T-cell (primary cell): ENCODE measurements at regions not wholly inside any gene's neighbourhood (a gene's known extent, or its start where the extent isn't known, plus 50 kb on each side); places are given as distances from the start of the nearest gene placed in this dataset.

Experiments
- ATAC-seq, 4 experiments: fragments of 200-7000 bp in 3 of 4; fragments of 150-1000 bp in 1 of 4; cut with Tn5 transposase; replicated peaks in 1 of 4; 1 replicate in 3 of 4; 2 replicates in 1 of 4; pipeline ENCODE4 v1.10.0; 2021; ENCODE audit warnings: moderate library complexity in 3 of 4, mild to moderate bottlenecking in 2 of 4, moderate number of reproducible peaks in 1 of 4
- CTCF ChIA-PET, 2 donors: fragments of 300-600 bp; sonication (Branson Sonifier 250); formaldehyde crosslinking; loops; one replicate each; lab custom pipeline; 2022; ENCODE audit warnings: antibody characterized with exemption in 2 of 2; lab: Charles Lee
- POLR2A ChIA-PET, 2 donors: fragments of 300-600 bp; sonication (Branson Sonifier 250); formaldehyde crosslinking; loops; one replicate each; lab custom pipeline; 2022; ENCODE audit warnings: antibody characterized with exemption in 2 of 2; lab: Charles Lee
- DNase-seq, 35 experiments: peaks; one replicate each; pipeline versions ENCODE4 v3.0.0 to v3.0.0-alpha.2; 2013 to 2023
- H3K27ac ChIP-seq: one replicate; pipeline ENCODE4 v1.5.1; 2013; ENCODE audit warnings: low read length
- H3K27me3 ChIP-seq, 2 experiments: replicated peaks in 1 of 2; 1 replicate in 1 of 2; 2 replicates in 1 of 2; pipeline versions ENCODE4 v1.6.1 to v1.7.0; 2013; ENCODE audit warnings: low read length in 1 of 2, mixed read lengths in 1 of 2; ENCODE audit not compliant: control insufficient read depth in 2 of 2, insufficient read depth in 2 of 2; ENCODE audit errors: extremely low read depth in 1 of 2
- H3K36me3 ChIP-seq, 2 donors: 1 replicate in 1 of 2; 2 replicates in 1 of 2; pipeline versions ENCODE4 v1.6.1 to v1.7.0; 2013; ENCODE audit warnings: low read length in 1 of 2; ENCODE audit not compliant: control insufficient read depth in 2 of 2, insufficient read depth in 1 of 2; ENCODE audit errors: extremely low read depth in 1 of 2
- H3K4me1 ChIP-seq, 2 experiments: 1 replicate in 1 of 2; 2 replicates in 1 of 2; pipeline versions ENCODE4 v1.6.1 to v1.7.0; 2013; ENCODE audit warnings: low read length in 2 of 2, mixed read lengths in 1 of 2; ENCODE audit not compliant: insufficient read depth in 2 of 2, control insufficient read depth in 1 of 2; ENCODE audit errors: extremely low read depth in 1 of 2
- H3K4me3 ChIP-seq, 2 donors: 1 replicate in 1 of 2; 2 replicates in 1 of 2; pipeline versions ENCODE4 v1.5.1 to v1.7.0; 2013; ENCODE audit warnings: mild to moderate bottlenecking in 2 of 2, low read length in 1 of 2, moderate library complexity in 1 of 2; ENCODE audit not compliant: control insufficient read depth in 1 of 2; ENCODE audit errors: extremely low read depth in 1 of 2
- H3K9me3 ChIP-seq: 2 replicates; pipeline ENCODE4 v1.7.0; 2013
- H3K27ac Mint-ChIP-seq, 2 donors: one replicate each; pipeline ENCODE4 v1.8.0; 2020 to 2021; ENCODE audit warnings: mild to moderate bottlenecking in 2 of 2, mixed read lengths in 2 of 2
- H3K27me3 Mint-ChIP-seq, 2 donors: one replicate each; pipeline ENCODE4 v1.8.0; 2021 to 2022; ENCODE audit warnings: mixed read lengths in 2 of 2
- H3K36me3 Mint-ChIP-seq: one replicate; pipeline ENCODE4 v1.8.0; 2021; ENCODE audit warnings: mixed read lengths
- H3K4me1 Mint-ChIP-seq, 3 donors: one replicate each; pipeline ENCODE4 v1.8.0; 2020 to 2022; ENCODE audit warnings: mixed read lengths in 3 of 3, mild to moderate bottlenecking in 1 of 3
- H3K4me3 Mint-ChIP-seq, 3 donors: one replicate each; pipeline ENCODE4 v1.8.0; 2020 to 2022; ENCODE audit warnings: mild to moderate bottlenecking in 3 of 3, mixed read lengths in 3 of 3, moderate library complexity in 3 of 3
- H3K9me3 Mint-ChIP-seq, 3 donors: one replicate each; pipeline ENCODE4 v1.8.0; 2020 to 2022; ENCODE audit warnings: mixed read lengths in 3 of 3
- WGBS: methylation state at CpG from one replicate; pipeline ENCODE4 v1.1.5; 2013; ENCODE audit warnings: missing lambda C conversion rate; ENCODE audit not compliant: insufficient coverage; 5-methylcytosine and 5-hydroxymethylcytosine counted together

GRCh38 chr5:5810461-5810860 is 388.0 kb downstream of the ICE1 start:
- no peaks in the 10 kb centered on the region for H3K36me3 Mint-ChIP-seq
- no peak overlapping the region for H3K27ac Mint-ChIP-seq
- Histone ChIP-seq H3K27ac (no peak overlapping the region), H3K4me3 (no peak overlapping the region), H3K36me3 (no peaks in the 10 kb centered on the region), H3K4me1 (no peaks in the 10 kb centered on the region), H3K9me3 (no peaks in the 10 kb centered on the region), H3K27me3 (no peaks in the 10 kb centered on the region)
- ATAC-seq: no peak
- no peak overlapping the region for H3K4me3 Mint-ChIP-seq
- no peak for DNase-seq
- CTCF ChIA-PET: no interaction called here
- no peaks in the 10 kb centered on the region for H3K4me1 Mint-ChIP-seq
- POLR2A ChIA-PET: no interaction called here
- H3K9me3 Mint-ChIP-seq: no peaks in the 10 kb centered on the region
- WGBS: no CpG with 5 or more reads among the region's 2 CpGs
- H3K27me3 Mint-ChIP-seq: peaks cover 0 to 4% of the 10 kb centered on the region in 2 donors

GRCh38 chr5:5805916-5806315 is 383.4 kb downstream of the ICE1 start:
- no peak for ATAC-seq

GRCh38 chr5:5804478-5805233 is 382.2 kb downstream of the ICE1 start:
- Histone ChIP-seq H3K4me1 (no peaks in the 10 kb centered on the region), H3K9me3 (no peaks in the 10 kb centered on the region), H3K36me3 (no peaks in the 10 kb centered on the region), H3K4me3 (no peak overlapping the region), H3K27me3 (no peaks in the 10 kb centered on the region), H3K27ac (no peak overlapping the region)
- no peaks in the 10 kb centered on the region for H3K9me3 Mint-ChIP-seq
- DNase-seq: no peak
- CTCF ChIA-PET: no interaction called here
- no peak overlapping the region for H3K27ac Mint-ChIP-seq
- WGBS: 84% methylated on average over 5 of the region's 8 CpGs
- H3K27me3 Mint-ChIP-seq: peaks cover 0 to 7% of the 10 kb centered on the region in 2 donors
- no peak for ATAC-seq
- POLR2A ChIA-PET: no interaction called here
- no peaks in the 10 kb centered on the region for H3K4me1 Mint-ChIP-seq
- no peak overlapping the region for H3K4me3 Mint-ChIP-seq
- H3K36me3 Mint-ChIP-seq: no peaks in the 10 kb centered on the region

More at GRCh38 chr5:5805916-5806315, 383.4 kb downstream of the ICE1 start:
- Histone ChIP-seq H3K27me3 (no peaks in the 10 kb centered on the region), H3K9me3 (no peaks in the 10 kb centered on the region), H3K27ac (no peak overlapping the region), H3K4me1 (no peaks in the 10 kb centered on the region), H3K4me3 (no peak overlapping the region), H3K36me3 (no peaks in the 10 kb centered on the region)
- no peaks in the 10 kb centered on the region for H3K4me1 Mint-ChIP-seq
- H3K27ac Mint-ChIP-seq: no peak overlapping the region
- H3K4me3 Mint-ChIP-seq: no peak overlapping the region
- no peaks in the 10 kb centered on the region for H3K36me3 Mint-ChIP-seq
- CTCF ChIA-PET: no interaction called here
- H3K27me3 Mint-ChIP-seq: peaks cover 0 to 7% of the 10 kb centered on the region in 2 donors
- POLR2A ChIA-PET: no interaction called here
- H3K9me3 Mint-ChIP-seq: no peaks in the 10 kb centered on the region
- WGBS: 99% methylated on average over 7 of the region's 7 CpGs
- DNase-seq: no peak

- H3K27me3 ChIP-seq: no peaks in the 10 kb centered on the region
- DNase-seq (no peak), ATAC-seq (no peak)
- peaks cover 0 to 7% of the 10 kb centered on the region in 2 donors for H3K27me3 Mint-ChIP-seq
- no peaks in the 10 kb centered on the region for H3K9me3 Mint-ChIP-seq
- WGBS: 69% methylated on average over 8 of the region's 11 CpGs
- no peaks in the 10 kb centered on the region for H3K9me3 ChIP-seq
- ChIA-PET POLR2A (no interaction called here), CTCF (no interaction called here)
- H3K4me1 ChIP-seq: no peaks in the 10 kb centered on the region
- no peak overlapping the region for H3K4me3 ChIP-seq
- no peak overlapping the region for H3K27ac ChIP-seq
- no peak overlapping the region for H3K27ac Mint-ChIP-seq
- no peak overlapping the region for H3K4me3 Mint-ChIP-seq
- no peaks in the 10 kb centered on the region for H3K4me1 Mint-ChIP-seq
- no peaks in the 10 kb centered on the region for H3K36me3 Mint-ChIP-seq
- no peaks in the 10 kb centered on the region for H3K36me3 ChIP-seq
Measured at GRCh38 chr5:5800801-5801761, 378.6 kb downstream of the ICE1 start.

- Histone ChIP-seq H3K4me1 (no peaks in the 10 kb centered on the region), H3K4me3 (no peak overlapping the region), H3K27me3 (peaks cover 0 to 4% of the 10 kb centered on the region in 2 experiments), H3K27ac (no peak overlapping the region), H3K9me3 (no peaks in the 10 kb centered on the region), H3K36me3 (no peaks in the 10 kb centered on the region)
- no peaks in the 10 kb centered on the region for H3K36me3 Mint-ChIP-seq
- no peak for ATAC-seq
- H3K4me3 Mint-ChIP-seq: no peak overlapping the region
- H3K27ac Mint-ChIP-seq: no peak overlapping the region
- H3K9me3 Mint-ChIP-seq: no peaks in the 10 kb centered on the region
- no CpG with 5 or more reads among the region's 3 CpGs for WGBS
- ChIA-PET POLR2A (no interaction called here), CTCF (no interaction called here)
- H3K4me1 Mint-ChIP-seq: no peaks in the 10 kb centered on the region
- H3K27me3 Mint-ChIP-seq: peaks cover 0 to 7% of the 10 kb centered on the region in 2 donors
- no peak for DNase-seq
Measured at GRCh38 chr5:5799826-5800225, 377.3 kb downstream of the ICE1 start.

GRCh38 chr5:5799229-5799628 is 376.8 kb downstream of the ICE1 start:
- ChIA-PET POLR2A (no interaction called here), CTCF (interaction anchor here in 1 of 2 donors (0.5 kb wide), 1 partner anchor 186 kb away, joined by 3 read pairs; no protein-coding TSS in a partner anchor)
- DNase-seq (no peak), ATAC-seq (no peak)
- H3K27ac ChIP-seq: no peak overlapping the region
- H3K4me1 ChIP-seq: no peaks in the 10 kb centered on the region
- Mint-ChIP-seq H3K4me1 (no peaks in the 10 kb centered on the region), H3K27me3 (peaks cover 0 to 7% of the 10 kb centered on the region in 2 donors), H3K9me3 (no peaks in the 10 kb centered on the region), H3K36me3 (no peaks in the 10 kb centered on the region), H3K4me3 (no peak overlapping the region), H3K27ac (no peak overlapping the region)
- H3K9me3 ChIP-seq: no peaks in the 10 kb centered on the region
- H3K4me3 ChIP-seq: no peak overlapping the region
- H3K36me3 ChIP-seq: no peaks in the 10 kb centered on the region
- peaks cover 0 to 4% of the 10 kb centered on the region in 2 experiments for H3K27me3 ChIP-seq
- WGBS: 75% methylated on average over 1 of the region's 4 CpGs
